ENCODE measurements at regions not wholly inside any gene's neighbourhood (a gene's known extent, or its start where the extent isn't known, plus 50 kb on each side); places are given as distances from the start of the nearest gene placed in this dataset.

DNA sequence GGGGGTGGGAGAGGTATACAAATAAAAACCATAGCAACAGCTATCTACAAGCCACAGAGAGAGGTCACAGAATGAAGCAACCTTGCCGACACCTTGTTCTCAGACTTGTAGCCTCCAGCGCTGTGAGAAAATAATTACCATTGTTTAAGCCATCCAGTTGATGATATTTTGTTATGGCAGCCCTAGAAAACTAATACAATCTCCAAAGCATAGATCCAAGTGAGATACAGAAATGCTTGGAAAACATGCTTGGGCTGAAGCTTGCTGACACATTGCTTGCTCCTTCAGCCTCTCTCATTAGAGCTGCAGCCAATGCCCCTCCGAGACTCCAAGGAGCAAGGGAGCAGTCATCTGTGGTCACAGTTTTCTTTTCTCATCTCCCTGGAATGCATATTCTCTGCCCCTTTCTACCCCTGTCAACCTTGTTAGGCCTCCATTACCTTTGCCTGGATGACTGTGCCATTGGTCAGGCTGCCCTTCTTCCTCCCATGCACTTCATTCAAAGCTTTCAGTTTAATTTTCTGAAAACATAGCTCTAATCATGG lies 401.4 kb upstream of the KLF4 start:
- TF ChIP-seq, protein P1, sequence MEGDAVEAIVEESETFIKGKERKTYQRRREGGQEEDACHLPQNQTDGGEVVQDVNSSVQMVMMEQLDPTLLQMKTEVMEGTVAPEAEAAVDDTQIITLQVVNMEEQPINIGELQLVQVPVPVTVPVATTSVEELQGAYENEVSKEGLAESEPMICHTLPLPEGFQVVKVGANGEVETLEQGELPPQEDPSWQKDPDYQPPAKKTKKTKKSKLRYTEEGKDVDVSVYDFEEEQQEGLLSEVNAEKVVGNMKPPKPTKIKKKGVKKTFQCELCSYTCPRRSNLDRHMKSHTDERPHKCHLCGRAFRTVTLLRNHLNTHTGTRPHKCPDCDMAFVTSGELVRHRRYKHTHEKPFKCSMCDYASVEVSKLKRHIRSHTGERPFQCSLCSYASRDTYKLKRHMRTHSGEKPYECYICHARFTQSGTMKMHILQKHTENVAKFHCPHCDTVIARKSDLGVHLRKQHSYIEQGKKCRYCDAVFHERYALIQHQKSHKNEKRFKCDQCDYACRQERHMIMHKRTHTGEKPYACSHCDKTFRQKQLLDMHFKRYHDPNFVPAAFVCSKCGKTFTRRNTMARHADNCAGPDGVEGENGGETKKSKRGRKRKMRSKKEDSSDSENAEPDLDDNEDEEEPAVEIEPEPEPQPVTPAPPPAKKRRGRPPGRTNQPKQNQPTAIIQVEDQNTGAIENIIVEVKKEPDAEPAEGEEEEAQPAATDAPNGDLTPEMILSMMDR (IDR thresholded peaks at IDR 0.05) = no peak
- TF ChIP-seq POLR2A (IDR thresholded peaks at IDR 0.05) = no peak

Data from vagina (tissue), 2 donors.